DOHH2 (cell line): ENCODE measurements at regions not wholly inside any gene's neighbourhood (a gene's known extent, or its start where the extent isn't known, plus 50 kb on each side); places are given as distances from the start of the nearest gene placed in this dataset.
A peak's percentile ranks its signal among the peaks of the same experiment; 100 is the strongest.

ENCODE experiments used
- H3F3A ChIP-seq: fragments of 200-600 bp; sonication (generic), shearing (Covaris generic); 2 replicates; pipeline ENCODE4 v1.6.0; 2016; ENCODE audit warnings: antibody characterized with exemption, mild to moderate bottlenecking; ENCODE audit not compliant: control insufficient read depth, insufficient read depth
- H3K27ac ChIP-seq: fragments of 200-600 bp; sonication (generic); 2 replicates; pipeline ENCODE4 v1.5.1; 2014; ENCODE audit warnings: low read depth, mild to moderate bottlenecking, low read length, moderate library complexity
- H3K27me3 ChIP-seq: fragments of 200-600 bp; sonication (generic); 2 replicates; pipeline ENCODE4 v1.6.1; 2014; ENCODE audit warnings: mild to moderate bottlenecking, low read length, mixed read lengths; ENCODE audit not compliant: control insufficient read depth
- H3K36me3 ChIP-seq: fragments of 200-600 bp; sonication (generic); 2 replicates; pipeline ENCODE4 v1.6.1; 2014; ENCODE audit warnings: mild to moderate bottlenecking, low read length, moderate library complexity, mixed read lengths; ENCODE audit not compliant: control insufficient read depth
- H3K4me1 ChIP-seq: fragments of 200-600 bp; sonication (generic); 2 replicates; pipeline ENCODE4 v1.6.1; 2014; ENCODE audit warnings: mild to moderate bottlenecking, low read length, mixed read lengths; ENCODE audit not compliant: control insufficient read depth
- H3K4me2 ChIP-seq: fragments of 200-600 bp; sonication (generic); 2 replicates; pipeline ENCODE4 v1.6.0; 2014; ENCODE audit warnings: mild to moderate bottlenecking, low read length, moderate library complexity
- H3K4me3 ChIP-seq: fragments of 200-600 bp; sonication (generic); 2 replicates; pipeline ENCODE4 v1.5.1; 2014; ENCODE audit warnings: mild to moderate bottlenecking, low read length, mixed read lengths
- H3K79me2 ChIP-seq: fragments of 200-600 bp; sonication (generic); 2 replicates; pipeline ENCODE4 v1.6.1; 2014; ENCODE audit warnings: mild to moderate bottlenecking, low read length, mixed read lengths; ENCODE audit not compliant: control insufficient read depth
- H3K9me2 ChIP-seq: fragments of 200-600 bp; sonication (generic); replicated peaks from 2 replicates; pipeline ENCODE4 v1.6.1; 2014; ENCODE audit warnings: mild to moderate bottlenecking, low read length, mixed read lengths; ENCODE audit not compliant: control insufficient read depth
- H3K9me3 ChIP-seq: fragments of 200-600 bp; sonication (generic); 2 replicates; pipeline ENCODE4 v1.6.1; 2014; ENCODE audit warnings: antibody characterized with exemption, low read length, mixed read lengths; ENCODE audit not compliant: control insufficient read depth, insufficient read depth
- H4K20me1 ChIP-seq: fragments of 200-600 bp; sonication (generic); 2 replicates; pipeline ENCODE4 v1.6.0; 2014; ENCODE audit warnings: low read depth, mild to moderate bottlenecking, antibody characterized with exemption, low read length, moderate library complexity; ENCODE audit not compliant: control insufficient read depth, insufficient read depth
- EZH2phosphoT487 ChIP-seq: fragments of 200-600 bp; sonication (generic); IDR thresholded peaks from 2 replicates; pipeline ENCODE4 v1.6.1; 2017; ENCODE audit warnings: borderline replicate concordance, mild to moderate bottlenecking, antibody characterized with exemption, low read length, moderate library complexity, mixed read lengths
- TF ChIP-seq, protein P1 (sequence below): fragments of 200-600 bp; sonication (generic); IDR thresholded peaks from one replicate; pipeline ENCODE4 v1.5.1; 2014; ENCODE audit warnings: antibody characterized with exemption, mild to moderate bottlenecking, low read depth, low read length; ENCODE audit not compliant: poor library complexity, severe bottlenecking

DNA sequence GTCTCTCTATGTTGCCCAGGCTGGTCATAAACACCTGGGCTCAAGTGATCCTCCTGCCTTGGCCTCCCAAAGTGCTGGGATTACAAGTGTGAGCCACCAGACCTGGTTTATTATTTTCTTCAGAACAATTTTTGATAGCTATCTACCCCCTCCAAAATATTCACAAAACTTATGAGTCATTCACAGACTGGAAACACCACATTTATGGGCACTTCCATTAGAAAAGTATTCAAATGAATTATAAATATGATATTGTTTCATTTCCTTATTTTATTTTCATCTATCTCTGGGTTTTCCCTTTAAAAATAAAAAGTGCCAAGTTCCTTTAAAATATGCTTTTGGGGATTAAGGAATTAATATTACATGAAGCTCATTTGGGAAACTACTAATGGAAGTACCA is 58.8 kb upstream of the MSTN start:
- TF ChIP-seq EZH2phosphoT487: no peak

DNA sequence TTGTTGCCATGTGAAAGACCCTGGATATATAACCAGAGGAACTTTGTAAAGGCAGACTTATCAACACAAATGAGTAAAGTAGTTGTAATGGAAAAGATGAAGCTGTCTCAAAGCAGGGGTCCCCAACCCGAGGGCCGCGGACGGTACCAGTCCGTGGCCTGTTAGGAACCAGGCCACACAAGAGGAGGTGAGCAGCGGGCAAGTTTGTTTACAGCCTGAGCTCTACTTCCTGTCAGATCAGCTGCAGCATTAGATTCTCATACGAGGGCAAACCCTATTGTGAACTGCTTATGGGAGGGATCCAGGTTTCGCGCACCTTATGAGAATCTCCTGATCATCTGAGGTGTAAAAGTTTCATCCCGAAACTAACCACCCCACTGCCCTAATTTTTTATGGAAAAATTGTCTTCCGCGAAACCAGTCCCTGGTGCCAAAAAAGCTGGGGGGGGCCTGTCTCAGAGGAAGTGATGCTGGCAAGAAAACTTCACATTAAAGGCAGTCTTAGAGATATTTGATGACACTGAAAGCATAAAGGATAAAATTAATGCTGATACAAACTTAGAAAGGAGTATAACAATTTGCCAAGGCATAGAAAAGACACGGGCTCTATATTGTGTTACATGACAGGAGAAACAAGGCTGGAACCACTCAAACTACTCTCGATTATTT is 57.5 kb upstream of the MSTN start:
- Histone ChIP-seq H3K36me3 (no peaks in the 10 kb centered on the region), H3K9me3 (no peaks in the 10 kb centered on the region), H3K9me2 (no peaks in the 10 kb centered on the region), H3K4me3 (no peak overlapping the region), H3F3A (no peaks in the 10 kb centered on the region), H3K79me2 (no peaks in the 10 kb centered on the region), H3K4me1 (peaks cover 18% of the 10 kb centered on the region), H3K4me2 (no peak overlapping the region), H3K27me3 (no peaks in the 10 kb centered on the region), H3K27ac (no peak overlapping the region), H4K20me1 (no peaks in the 10 kb centered on the region)
- no peak for TF ChIP-seq EZH2phosphoT487
- TF ChIP-seq, protein P1, sequence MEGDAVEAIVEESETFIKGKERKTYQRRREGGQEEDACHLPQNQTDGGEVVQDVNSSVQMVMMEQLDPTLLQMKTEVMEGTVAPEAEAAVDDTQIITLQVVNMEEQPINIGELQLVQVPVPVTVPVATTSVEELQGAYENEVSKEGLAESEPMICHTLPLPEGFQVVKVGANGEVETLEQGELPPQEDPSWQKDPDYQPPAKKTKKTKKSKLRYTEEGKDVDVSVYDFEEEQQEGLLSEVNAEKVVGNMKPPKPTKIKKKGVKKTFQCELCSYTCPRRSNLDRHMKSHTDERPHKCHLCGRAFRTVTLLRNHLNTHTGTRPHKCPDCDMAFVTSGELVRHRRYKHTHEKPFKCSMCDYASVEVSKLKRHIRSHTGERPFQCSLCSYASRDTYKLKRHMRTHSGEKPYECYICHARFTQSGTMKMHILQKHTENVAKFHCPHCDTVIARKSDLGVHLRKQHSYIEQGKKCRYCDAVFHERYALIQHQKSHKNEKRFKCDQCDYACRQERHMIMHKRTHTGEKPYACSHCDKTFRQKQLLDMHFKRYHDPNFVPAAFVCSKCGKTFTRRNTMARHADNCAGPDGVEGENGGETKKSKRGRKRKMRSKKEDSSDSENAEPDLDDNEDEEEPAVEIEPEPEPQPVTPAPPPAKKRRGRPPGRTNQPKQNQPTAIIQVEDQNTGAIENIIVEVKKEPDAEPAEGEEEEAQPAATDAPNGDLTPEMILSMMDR: no peak

More for the DNA sequence above, 58.8 kb upstream of the MSTN start:
- peak overlapping the region; percentile 34 for H3K4me3 ChIP-seq
- no peaks in the 10 kb centered on the region for H3K27me3 ChIP-seq
- no peaks in the 10 kb centered on the region for H3K9me3 ChIP-seq
- no peaks in the 10 kb centered on the region for H3K36me3 ChIP-seq
- H3K4me1 ChIP-seq: peaks cover 18% of the 10 kb centered on the region
- peak overlapping the region; percentile 50 for H3K4me2 ChIP-seq
- no peaks in the 10 kb centered on the region for H3F3A ChIP-seq
- H3K27ac ChIP-seq: no peak overlapping the region
- no peaks in the 10 kb centered on the region for H4K20me1 ChIP-seq
- no peaks in the 10 kb centered on the region for H3K9me2 ChIP-seq
- H3K79me2 ChIP-seq: no peaks in the 10 kb centered on the region

DNA sequence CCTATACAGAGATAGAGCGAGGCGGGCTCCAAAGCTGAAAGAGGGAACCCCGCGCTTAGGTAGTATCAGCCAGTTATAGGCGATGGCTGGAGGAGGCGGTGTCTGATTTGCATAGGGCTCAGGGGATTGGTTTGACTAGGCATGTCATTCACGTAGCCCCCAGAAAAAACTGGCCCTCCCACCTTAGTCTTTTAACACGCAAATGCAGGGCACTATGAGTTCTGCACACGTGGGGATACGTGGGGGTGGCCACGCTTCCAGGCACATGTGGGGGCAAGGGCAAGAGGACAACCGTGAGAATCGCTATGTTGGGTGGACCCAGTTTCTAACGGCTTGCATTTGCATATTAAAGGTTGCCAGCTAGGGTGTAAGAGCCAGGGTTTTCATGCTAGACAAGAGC is 56.7 kb upstream of the MSTN start:
- Histone ChIP-seq H3K4me1 (peaks cover 18% of the 10 kb centered on the region), H3K27me3 (no peaks in the 10 kb centered on the region), H3K27ac (no peak overlapping the region), H3K79me2 (no peaks in the 10 kb centered on the region), H3K4me2 (no peak overlapping the region), H3F3A (no peaks in the 10 kb centered on the region), H3K4me3 (no peak overlapping the region), H3K9me2 (no peaks in the 10 kb centered on the region), H3K36me3 (no peaks in the 10 kb centered on the region), H4K20me1 (no peaks in the 10 kb centered on the region), H3K9me3 (no peaks in the 10 kb centered on the region)
- TF ChIP-seq, protein P1: no peak

DNA sequence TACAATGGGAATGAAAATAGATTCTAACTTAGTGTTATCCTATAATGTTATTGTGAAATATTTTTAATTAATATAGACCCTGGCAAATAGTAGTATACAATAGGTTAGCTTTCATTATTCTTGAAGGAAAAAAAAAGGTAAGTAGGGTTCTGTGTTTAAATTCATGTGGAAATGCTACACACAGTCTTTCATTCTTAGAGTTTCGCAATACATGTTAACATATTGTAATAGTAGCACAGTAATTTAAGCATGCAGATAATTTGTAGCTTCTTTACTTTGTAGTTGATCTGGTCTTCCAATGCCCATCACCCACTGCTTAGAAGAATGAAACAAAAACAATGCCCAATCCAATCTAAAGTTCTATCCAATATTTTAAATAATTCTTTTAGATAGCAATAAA is 54.8 kb upstream of the MSTN start:
- Histone ChIP-seq H3K79me2 (no peaks in the 10 kb centered on the region), H3K4me2 (no peak overlapping the region)
- no peak for TF ChIP-seq EZH2phosphoT487
- TF ChIP-seq, protein P1: no peak

More for the DNA sequence above, 54.8 kb upstream of the MSTN start:
- H3K9me3 ChIP-seq: no peaks in the 10 kb centered on the region
- H3K27ac ChIP-seq: no peak overlapping the region
- H4K20me1 ChIP-seq: no peaks in the 10 kb centered on the region
- no peaks in the 10 kb centered on the region for H3F3A ChIP-seq
- no peaks in the 10 kb centered on the region for H3K36me3 ChIP-seq
- peaks cover 14% of the 10 kb centered on the region for H3K4me1 ChIP-seq
- no peak overlapping the region for H3K4me3 ChIP-seq
- H3K9me2 ChIP-seq: no peaks in the 10 kb centered on the region
- H3K27me3 ChIP-seq: no peaks in the 10 kb centered on the region
